NCI-H146 treated with DMSO at 0.1 percent for 48 hours (cell line): ENCODE measurements at regions not wholly inside any gene's neighbourhood (a gene's known extent, or its start where the extent isn't known, plus 50 kb on each side); places are given as distances from the start of the nearest gene placed in this dataset.

Experiments used
- DNase-seq: peaks from one replicate; lab custom pipeline; 2025; ENCODE audit not compliant: unreplicated experiment; lab: John Stamatoyannopoulos, UW

DNA sequence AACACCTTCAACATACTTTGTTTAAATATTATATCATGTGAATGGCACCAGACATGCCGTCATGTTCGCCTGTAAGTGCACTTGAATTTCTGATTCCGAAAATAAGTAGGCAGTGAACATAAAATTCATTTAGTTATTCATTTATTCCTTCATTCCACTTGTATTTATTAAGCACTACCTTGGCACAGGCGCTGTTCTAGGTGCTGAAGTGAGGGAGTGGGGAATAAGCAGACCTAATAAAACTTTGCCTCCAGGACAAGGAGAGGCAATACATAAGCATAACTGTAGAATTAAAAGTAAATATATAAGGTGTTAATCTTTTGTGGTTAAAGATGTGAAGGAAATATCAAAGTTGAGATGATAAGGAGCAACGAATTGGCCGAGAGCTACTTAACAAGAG, 297.4 kb downstream of the TENT4A start:
- DNase-seq = no peak

GRCh38 chr5:7012057-7012456, 298.8 kb downstream of the TENT4A start:
- no peak for DNase-seq

DNA sequence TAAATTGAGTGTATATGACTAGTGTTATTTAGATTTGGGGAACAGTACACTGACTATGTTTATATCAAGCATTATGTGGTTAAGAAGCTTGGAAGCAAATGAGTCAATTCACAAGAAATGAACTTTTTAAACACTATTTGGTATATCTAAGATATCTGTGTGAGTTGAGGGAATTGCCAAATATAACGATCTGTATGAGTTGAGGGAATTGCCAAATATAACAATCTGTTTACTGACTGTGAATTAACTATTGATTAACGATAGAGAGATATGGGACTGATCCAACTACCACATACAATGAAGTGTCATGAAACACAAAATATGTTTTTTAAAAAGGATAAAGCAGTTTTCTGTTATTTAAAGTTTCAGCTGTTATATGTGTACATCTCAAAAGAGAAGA, 301.4 kb downstream of the TENT4A start:
- DNase-seq = no peak

DNA sequence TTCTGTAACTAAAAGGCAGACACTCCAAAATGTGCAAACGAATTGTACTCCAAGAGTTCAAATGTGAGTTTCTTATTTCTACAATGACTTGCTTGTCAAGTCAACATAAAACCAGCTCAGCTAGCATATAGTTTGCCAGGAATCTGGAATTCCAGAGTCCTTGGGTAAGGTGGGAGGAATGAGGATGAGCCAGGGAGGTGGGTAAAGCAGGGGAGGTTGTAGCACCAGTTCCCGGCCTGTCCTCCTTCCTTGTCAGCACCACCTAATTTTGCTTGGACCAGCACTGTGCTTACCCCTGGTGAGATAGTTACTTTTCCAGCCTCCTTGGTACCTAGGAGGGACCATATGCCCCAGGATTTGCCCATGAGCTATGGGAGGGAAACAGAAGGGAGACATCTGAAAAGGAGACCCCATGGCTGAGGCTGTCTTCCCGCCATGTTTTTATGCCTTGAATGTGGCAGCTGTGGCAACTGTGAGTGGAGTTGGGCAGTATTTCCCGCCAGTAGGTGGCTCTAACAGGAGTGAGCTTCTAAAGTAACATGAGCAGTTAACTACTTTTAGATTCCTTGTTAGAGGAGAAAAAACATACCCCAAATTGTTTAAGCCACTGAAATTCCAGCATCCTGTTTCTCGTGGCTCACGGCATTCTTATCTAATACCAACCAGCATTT, 302.5 kb downstream of the TENT4A start:
- DNase-seq = no peak

- DNase-seq = no peak
Observed at GRCh38 chr5:7016999-7017747, 303.9 kb downstream of the TENT4A start.

GRCh38 chr5:7018198-7018597, 305.0 kb downstream of the TENT4A start:
- DNase-seq = no peak

DNA sequence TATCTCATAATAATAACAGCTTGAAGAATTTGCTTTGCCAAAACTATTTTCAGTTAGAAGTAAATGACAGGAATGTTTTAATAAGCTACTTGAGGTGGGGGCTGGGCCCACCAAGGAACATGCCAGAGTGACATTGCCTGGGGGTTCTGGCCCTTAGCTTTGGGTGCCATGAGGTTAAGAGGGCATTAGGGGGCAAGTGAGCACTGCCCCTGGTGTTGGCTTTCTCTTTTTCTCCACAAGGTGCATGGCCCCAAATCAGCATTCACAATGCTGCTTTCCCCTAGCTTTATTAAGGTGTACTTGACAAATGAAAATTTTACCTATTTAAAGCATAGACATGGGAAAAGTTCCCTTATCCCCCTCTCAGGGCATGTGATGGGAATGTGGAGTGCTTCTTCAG, 305.4 kb downstream of the TENT4A start:
- no peak for DNase-seq

- no peak for DNase-seq
Observed at GRCh38 chr5:7036192-7036835, 323.1 kb downstream of the TENT4A start.

DNA sequence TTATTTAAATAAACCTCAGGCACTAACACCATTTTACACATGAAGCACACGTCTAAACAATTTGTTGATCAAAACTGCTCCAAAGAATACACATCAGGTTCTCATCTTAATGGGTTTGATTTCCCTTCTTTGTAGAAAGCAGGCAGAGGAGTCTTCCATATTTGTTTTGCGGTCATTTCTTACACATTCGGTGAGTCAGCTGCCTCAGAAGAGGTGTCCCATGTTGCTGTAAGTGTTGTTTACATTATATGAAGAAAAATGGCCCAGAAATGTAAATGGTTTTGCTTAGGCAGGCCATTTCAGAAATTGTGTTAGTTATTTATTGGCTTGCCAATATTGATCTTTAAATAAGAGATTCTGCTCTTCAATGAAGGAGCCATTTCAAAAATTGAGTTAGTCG, 325.8 kb downstream of the TENT4A start:
- DNase-seq = no peak

DNA sequence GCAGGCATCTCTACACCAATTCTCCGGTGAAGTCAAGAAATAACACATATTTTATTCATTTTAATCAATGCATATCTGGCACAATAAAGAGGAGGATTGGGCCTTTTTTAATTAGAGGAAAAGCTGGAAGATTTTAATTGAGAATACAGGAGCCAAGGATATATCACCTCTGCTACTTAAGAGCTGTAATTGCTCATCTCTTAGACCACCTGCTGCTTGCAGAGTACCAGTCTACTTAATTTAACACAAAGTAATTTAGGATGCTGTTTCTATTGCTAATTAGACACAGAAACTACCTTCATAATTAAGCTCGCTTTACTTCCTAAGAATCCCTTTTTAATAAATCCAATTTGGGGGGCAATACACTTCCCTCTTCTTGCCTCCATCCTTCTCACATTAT, 326.9 kb downstream of the TENT4A start:
- no peak for DNase-seq

DNA sequence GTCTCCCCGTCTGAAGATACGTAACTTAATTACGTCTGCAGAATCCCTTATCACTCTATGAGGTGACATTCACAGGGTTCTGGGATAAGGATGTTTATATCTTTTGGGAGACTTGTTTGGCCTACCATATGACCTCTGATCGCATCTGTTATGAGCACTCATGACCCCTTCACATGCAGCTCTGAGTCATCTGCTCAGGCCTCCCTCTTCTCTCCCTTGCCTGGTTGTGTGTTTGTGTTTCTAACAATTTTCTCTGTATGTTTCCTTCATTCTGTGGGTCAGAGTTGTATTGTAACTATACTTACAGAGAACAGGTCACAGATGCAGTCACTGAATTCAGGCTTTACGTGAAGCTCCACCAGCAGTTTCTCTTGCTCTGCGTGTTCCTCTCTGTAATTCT, 330.6 kb downstream of the TENT4A start:
- DNase-seq = no peak

DNA sequence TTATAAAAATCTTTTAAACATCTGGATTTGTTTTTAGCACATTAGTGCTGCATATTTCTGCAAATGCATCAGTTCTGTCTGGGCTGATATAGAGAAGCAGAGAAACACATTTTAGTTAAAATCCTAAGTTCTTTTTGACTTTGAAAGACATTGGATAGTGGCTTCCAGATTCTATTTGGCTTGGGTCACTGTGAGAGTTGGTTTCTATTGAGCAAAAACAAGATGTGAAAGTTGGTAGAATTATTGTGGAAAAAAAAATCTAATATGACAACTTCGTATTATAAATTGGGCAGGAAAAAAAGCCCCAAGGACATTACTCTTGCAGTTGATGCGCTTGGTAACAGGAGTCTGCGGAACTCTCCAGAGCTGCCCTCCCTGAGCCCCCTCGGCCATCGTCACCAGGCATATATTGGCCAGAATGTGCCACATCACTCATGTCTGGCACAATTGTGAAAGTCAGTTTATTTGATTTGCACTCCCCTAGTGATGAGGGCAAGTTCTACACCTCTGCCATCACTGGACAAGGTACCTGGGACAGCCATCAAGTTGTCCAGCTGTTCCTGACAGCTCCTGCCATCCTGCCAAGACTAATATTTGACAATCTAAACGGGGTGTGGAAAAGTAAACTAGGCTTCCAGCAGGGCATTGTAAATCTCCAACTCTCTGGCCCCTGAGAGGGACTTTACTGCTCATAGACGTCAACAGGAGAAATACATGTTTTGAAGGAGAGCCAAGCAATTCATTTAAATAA, 334.5 kb downstream of the TENT4A start:
- no peak for DNase-seq

- DNase-seq = no peak
Observed at GRCh38 chr5:7050986-7051385, 337.8 kb downstream of the TENT4A start.

- DNase-seq = no peak
Observed at GRCh38 chr5:7053125-7053524, 339.9 kb downstream of the TENT4A start.

DNA sequence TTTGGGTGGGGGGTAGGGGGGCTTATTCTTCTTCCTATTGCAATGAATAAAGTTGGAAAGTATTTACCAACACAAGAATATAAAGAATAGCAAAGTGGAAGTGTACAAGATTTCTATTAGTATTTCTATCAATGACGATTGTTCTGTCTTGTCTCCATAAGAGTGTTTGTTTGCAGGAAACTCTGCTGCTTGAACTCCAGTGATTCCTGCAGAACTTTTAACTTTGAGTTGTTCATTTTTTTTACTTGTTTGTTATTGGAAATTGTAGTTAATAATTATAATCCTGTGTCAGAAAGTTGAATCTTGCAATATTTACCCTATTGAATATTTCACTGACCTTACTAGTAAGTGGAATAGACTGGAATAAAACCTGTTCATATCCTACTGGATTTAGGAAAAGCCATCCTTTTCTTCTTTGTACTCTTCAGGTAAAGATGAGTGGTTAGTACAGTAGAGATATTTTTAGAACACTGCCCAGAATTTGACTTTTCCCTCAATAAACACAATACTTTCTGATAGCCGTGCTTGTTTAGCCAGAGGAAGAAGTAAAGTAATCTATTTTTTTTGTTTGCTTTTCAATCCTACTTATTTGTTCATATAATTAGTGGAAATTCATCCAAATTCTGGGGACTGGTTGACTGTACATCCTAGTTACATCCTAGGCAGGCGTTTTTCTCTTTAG, 340.4 kb downstream of the TENT4A start:
- DNase-seq = no peak

DNA sequence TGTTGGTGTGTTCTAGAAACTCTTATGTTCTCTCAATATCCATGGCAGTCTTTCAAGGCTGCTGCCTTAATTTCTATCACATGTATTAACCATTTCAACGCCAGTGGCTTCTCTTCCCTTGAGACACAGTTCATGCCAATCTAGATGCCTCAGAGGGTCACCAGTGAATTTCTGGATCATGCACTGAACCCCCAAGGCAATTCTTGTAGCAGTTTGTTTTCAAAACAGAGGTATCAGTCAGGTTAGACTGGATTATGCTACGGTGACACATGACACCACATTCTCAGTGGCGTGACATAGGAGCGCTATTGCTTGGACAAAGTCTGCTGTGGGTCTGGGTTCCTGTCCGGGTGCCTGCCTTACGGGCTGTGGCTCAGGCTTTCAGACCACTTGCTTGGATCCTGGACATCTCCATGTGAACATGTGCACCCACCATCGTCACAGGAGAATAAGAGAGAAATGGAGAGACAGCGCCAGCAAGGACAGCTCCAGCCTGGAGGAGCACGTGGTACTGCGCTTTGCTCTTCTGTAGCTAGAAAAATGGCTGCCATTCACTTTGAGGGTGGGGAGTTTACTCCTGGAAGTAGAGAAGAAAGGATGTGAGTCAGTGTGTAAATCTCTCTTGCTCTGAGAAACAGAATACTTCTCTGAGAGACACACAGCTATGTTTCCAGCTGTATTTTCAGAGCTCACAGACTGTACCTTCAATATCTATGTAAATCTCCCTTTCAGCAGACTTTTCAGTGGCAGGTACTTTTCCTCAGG, 329.3 kb upstream of the ADCY2 start:
- no peak for DNase-seq

GRCh38 chr5:7068156-7068555, 327.8 kb upstream of the ADCY2 start:
- no peak for DNase-seq

- no peak for DNase-seq
Observed at GRCh38 chr5:7068899-7069298, 327.0 kb upstream of the ADCY2 start.

- no peak for DNase-seq
Observed at GRCh38 chr5:7072188-7072587, 323.8 kb upstream of the ADCY2 start.

GRCh38 chr5:7073666-7074065, 322.3 kb upstream of the ADCY2 start:
- DNase-seq = no peak
